GM21825 (cell line): ENCODE measurements at regions not wholly inside any gene's neighbourhood (a gene's known extent, or its start where the extent isn't known, plus 50 kb on each side); places are given as distances from the start of the nearest gene placed in this dataset.

Experiments
- ATAC-seq: cut with Tn5 transposase; IDR thresholded peaks from one replicate; pipeline ENCODE4 v1.9.1; 2021; ENCODE audit warnings: mild to moderate bottlenecking, moderate library complexity; ENCODE audit not compliant: unreplicated experiment

DNA sequence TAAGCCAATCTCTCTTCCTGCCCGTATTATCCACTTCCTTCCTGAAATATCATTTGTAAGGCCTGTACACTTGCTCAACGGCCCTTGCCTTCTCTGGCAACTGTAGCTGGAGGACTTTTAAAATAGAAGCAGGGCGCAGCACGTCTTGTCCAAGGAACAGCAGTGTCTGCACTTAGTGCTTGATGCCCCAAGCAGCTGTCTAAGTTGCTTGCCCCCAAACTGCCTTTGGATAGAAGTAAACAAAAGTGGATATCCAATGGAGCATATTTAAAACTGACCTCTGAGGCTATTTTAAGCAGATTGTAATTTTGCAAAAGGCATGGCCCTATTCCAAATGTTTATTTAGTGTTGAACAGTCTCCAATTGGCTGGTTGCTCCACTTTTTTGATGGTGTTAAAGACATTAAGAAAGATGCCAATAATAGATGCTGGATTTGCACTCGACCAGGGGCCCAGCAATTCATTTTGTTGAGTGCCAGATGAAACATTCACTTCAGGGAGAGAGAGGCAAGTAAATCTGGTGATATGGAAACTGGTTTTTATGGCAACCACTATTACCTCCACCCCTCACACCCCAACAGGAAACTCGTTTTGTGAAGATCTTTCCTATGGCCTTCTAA, 526.8 kb upstream of the TBL1XR1 start:
- ATAC-seq = no peak

DNA sequence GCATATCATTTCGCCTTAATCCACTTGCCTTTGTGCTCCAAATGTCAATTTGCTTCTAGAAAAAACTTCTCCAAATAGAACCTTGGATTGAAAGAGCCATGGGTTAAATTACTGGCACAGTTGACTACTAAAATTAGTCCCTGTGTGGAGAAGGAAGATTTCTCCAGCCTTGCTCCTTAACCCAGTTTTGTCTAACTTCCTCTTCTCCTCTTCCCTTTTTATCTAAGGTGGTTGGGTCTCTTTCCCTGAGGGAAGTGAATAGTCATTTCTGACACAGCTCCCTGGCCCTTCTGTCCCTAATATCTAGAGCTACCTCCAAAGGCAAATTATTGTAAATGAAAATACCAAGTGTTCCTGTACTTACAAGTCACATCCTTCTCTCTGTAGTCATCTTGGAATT, 527.9 kb upstream of the TBL1XR1 start:
- ATAC-seq = no peak

- no peak for ATAC-seq
Observed at GRCh38 chr3:177726807-177727206, 529.5 kb upstream of the TBL1XR1 start.

- no peak for ATAC-seq
Observed at GRCh38 chr3:177729956-177730681, 532.8 kb upstream of the TBL1XR1 start.

- ATAC-seq = no peak
Observed at GRCh38 chr3:177730814-177731213, 533.5 kb upstream of the TBL1XR1 start.

GRCh38 chr3:177731644-177732268, 534.5 kb upstream of the TBL1XR1 start:
- no peak for ATAC-seq

GRCh38 chr3:177733233-177733632, 536.0 kb upstream of the TBL1XR1 start:
- ATAC-seq = no peak

- no peak for ATAC-seq
Observed at GRCh38 chr3:177733936-177734335, 536.7 kb upstream of the TBL1XR1 start.

- no peak for ATAC-seq
Observed at GRCh38 chr3:177735431-177735830, 538.1 kb upstream of the TBL1XR1 start.

GRCh38 chr3:177739461-177739860, 542.2 kb upstream of the TBL1XR1 start:
- no peak for ATAC-seq

DNA sequence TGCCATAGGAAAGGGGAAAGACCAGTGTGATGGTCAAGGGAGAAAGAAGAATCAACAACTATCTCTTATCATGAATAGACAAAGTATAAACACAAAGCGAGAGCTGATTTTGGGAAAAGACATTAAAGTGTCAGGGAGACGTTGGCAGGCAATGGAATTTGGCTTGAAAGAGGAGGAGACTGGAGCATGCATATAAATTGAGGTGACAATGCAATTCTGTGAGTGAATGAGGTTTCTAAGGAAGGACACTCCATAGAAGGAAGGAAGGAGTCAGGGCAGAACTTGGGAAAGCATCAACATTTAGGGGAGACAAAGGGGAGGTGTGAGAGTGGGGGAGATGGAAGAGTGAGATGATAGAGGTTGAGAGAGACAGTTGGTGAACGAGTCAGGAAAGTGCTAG, 543.0 kb upstream of the TBL1XR1 start:
- ATAC-seq = no peak

- no peak for ATAC-seq
Observed at GRCh38 chr3:177742273-177742672, 545.0 kb upstream of the TBL1XR1 start.

DNA sequence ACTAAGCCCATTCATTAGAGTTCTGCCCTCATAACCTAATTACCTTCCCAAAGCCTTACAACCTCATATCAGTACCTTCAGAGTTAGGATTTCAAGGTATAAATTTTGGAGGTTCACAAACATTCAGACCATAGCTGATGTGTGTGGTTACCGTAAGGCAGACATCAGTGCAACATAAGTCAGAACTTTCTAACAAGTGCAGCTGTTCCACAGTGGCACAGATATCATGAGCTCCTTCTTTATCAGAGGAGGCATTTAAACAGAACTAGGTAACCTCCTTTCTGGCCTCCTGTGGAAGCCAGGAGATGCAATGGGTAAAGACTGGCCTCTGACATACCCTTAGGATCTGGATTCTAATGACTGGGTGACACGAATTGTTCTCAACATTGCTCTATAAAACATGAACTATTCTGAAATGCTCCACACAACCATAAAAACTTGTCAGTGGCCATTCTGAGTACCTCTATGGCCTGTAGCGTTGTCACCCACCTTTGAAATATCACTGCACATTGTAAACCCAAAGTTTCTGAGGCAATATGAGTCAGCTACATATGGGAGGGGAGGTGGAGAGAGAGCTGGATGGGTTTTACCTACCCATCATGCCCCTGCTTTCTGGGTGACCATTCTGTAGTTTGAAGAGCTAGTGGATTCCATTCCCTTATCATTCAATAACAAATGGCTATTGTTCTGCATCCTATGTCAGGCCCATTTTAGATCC, 546.0 kb upstream of the TBL1XR1 start:
- no peak for ATAC-seq

DNA sequence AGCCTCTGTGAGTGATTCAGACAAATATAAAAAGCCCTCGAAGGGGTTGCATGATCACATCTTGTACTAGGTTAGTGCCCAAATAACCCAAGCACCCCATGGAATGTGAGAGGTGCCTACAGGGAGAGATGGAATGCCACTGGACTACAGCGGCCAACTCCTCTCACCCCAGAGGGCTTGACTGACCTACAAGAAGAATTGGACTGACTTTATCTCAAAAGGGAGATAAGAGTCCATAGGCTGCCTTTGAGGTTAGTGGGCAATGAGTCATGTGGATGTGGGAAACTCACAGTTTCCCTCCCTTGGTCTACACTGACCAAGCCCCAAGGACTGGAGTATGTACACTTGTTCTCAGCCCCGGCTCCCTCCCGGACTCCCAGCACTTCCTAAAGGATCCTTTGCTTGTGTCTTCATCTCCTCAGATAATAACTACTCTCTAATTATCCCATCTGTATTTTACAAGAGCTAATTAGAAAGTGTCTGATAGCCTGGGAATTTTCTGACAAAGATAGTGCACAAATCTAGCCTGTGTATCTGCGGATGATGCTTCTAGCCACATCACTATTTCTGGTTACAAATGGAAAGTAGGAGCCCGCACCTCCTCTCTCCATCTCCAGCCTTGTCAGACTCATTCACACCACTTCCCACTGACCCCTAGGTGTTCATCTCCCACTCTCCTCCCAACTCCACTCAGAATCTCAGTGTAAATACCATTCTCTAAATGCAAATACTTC, 547.8 kb upstream of the TBL1XR1 start:
- ATAC-seq = no peak

GRCh38 chr3:177745607-177746005, 548.3 kb upstream of the TBL1XR1 start:
- ATAC-seq = no peak

DNA sequence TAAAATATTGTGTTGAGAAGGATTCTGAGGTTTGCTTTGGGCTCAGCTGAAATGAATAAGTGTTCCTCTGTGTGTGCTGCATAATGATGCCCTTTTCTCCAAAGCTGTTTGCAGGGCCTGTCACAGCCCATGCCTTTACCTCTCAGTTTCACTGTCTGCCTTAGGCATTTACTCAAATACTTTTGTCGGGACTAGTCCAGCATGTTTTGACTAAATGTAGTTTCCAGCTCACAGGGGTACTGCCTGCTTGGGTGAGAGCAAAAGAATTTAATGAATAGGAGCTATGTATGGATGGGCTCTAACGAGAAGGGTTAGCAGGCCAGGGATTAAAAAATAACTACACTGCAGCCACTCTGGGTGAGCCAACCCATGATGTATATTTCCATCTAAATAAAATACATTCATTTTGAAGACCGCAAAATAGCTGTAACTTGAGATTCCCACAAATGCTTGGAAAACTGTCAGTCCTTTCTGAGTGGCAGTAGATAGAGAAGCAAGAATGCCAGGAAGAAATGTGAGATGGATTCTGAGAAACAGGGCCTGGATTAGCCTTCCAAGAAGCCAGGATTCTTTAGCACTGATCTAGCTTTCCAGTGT, 549.2 kb upstream of the TBL1XR1 start:
- ATAC-seq = no peak

DNA sequence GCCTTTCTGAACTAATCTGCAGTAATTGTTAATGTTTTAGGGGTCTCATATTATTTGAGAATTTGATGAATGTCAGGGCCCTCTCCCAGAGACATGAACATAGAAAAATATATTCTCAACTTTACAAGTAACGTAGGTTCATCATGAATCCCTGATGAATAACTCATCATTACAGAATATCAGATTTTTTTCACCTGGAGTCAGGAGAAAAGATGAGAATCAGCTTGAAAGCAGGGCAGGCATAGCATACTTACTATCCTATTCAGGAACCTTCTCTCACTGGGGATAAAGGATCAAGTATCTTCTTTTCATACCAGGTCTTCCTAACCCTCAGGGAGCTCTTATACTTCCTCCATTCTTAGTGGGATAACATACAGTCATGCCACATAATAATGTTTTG, 552.6 kb upstream of the TBL1XR1 start:
- no peak for ATAC-seq

DNA sequence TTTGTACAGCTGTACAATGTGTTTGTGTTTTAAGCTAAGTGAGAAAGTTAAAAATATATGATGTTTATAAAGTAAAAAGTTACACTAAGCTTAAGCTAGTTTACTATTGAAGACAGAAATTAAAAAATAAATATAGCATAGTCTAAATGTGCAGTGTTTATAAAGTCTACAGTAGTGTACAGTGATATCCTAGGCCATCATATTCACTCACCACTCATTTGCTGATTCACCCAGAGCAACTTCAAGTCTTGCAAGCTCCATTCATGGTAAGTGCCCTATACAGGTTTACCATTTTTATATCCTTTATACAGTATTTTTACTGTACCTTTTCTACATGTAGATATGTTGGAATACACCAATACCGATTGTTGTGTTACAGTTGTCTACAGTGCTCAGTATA, 553.2 kb upstream of the TBL1XR1 start:
- no peak for ATAC-seq

DNA sequence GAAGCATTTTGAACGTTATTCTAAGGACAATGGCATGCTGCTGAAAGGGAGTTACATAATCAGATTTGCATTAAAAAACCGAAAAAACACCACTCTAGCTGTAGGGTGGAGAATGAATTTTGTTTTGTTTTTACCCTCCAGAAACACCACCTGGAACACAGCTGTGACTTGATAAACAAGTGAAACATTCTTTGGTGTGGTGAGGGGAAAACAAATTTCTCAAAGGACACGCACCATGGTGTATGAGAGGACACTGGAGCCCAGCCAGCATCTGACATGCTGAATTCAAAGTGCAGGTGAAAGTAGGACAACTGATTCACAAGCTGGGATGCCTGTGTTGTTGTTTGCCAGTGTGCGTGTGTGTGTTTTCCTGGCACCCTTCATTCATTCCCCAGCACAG, 554.5 kb upstream of the TBL1XR1 start:
- no peak for ATAC-seq

GRCh38 chr3:177752831-177753230, 555.5 kb upstream of the TBL1XR1 start:
- no peak for ATAC-seq
